ENCODE measurements at regions not wholly inside any gene's neighbourhood (a gene's known extent, or its start where the extent isn't known, plus 50 kb on each side); places are given as distances from the start of the nearest gene placed in this dataset.
"Not testable (repeated sequence)": the region's sequence is repeated elsewhere in the genome, so short reads cannot be mapped to it uniquely, and the experiment has no call there.

- TF ChIP-seq, protein P1, sequence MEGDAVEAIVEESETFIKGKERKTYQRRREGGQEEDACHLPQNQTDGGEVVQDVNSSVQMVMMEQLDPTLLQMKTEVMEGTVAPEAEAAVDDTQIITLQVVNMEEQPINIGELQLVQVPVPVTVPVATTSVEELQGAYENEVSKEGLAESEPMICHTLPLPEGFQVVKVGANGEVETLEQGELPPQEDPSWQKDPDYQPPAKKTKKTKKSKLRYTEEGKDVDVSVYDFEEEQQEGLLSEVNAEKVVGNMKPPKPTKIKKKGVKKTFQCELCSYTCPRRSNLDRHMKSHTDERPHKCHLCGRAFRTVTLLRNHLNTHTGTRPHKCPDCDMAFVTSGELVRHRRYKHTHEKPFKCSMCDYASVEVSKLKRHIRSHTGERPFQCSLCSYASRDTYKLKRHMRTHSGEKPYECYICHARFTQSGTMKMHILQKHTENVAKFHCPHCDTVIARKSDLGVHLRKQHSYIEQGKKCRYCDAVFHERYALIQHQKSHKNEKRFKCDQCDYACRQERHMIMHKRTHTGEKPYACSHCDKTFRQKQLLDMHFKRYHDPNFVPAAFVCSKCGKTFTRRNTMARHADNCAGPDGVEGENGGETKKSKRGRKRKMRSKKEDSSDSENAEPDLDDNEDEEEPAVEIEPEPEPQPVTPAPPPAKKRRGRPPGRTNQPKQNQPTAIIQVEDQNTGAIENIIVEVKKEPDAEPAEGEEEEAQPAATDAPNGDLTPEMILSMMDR (IDR thresholded peaks at IDR 0.05), result not testable (repeated sequence)
- not testable (repeated sequence) for TF ChIP-seq POLR2AphosphoS5 (IDR thresholded peaks at IDR 0.05)
These were observed 129.2 kb downstream of the FAM72B start for GRCh38 chr1:121054928-121055327.

Measured in gastroesophageal sphincter (tissue), 3 donors.